Right cardiac atrium (tissue), 5 donors: ENCODE measurements at regions not wholly inside any gene's neighbourhood (a gene's known extent, or its start where the extent isn't known, plus 50 kb on each side); places are given as distances from the start of the nearest gene placed in this dataset.
A peak's percentile ranks its signal among the peaks of the same experiment; 100 is the strongest.

Source experiments
- ATAC-seq, 2 donors: fragments of 200-7000 bp; cut with Tn5 transposase; one replicate each; pipeline versions ENCODE4 v1.8.0 to v1.9.1; 2020; ENCODE audit warnings: moderate library complexity in 2 of 2, mild to moderate bottlenecking in 1 of 2
- DNase-seq, 3 donors: peaks; one replicate each; pipeline ENCODE4 v3.0.0-alpha.2; 2020
- H3K27ac ChIP-seq: one replicate; pipeline ENCODE4 v1.5.1; 2013; ENCODE audit warnings: mild to moderate bottlenecking, low read length, control low read depth, moderate library complexity
- H3K27me3 ChIP-seq: one replicate; pipeline ENCODE4 v1.6.1; 2013; ENCODE audit not compliant: control insufficient read depth, insufficient read depth
- H3K4me1 ChIP-seq: one replicate; pipeline ENCODE4 v1.6.1; 2013; ENCODE audit warnings: low read length; ENCODE audit not compliant: control insufficient read depth, insufficient read depth
- H3K4me3 ChIP-seq: one replicate; pipeline ENCODE4 v1.5.1; 2013; ENCODE audit warnings: low read length, control low read depth
- H3K9me3 ChIP-seq: one replicate; pipeline ENCODE4 v1.6.1; 2013; ENCODE audit warnings: low read length; ENCODE audit not compliant: control insufficient read depth
- WGBS: extraction: QIAGEN DNeasy Blood & Tissue Kit; methylation state at CpG from one replicate; pipeline ENCODE4 v1.1.7; 2013; 5-methylcytosine and 5-hydroxymethylcytosine counted together
- intact Hi-C, 4 donors: fragments of 100-400 bp; cut with DNase I; formaldehyde crosslinking; loops; one replicate each; pipeline versions ENCODE4 v1.11.0 to v1.14.0; 2022 to 2023
- donor health status: healthy with polysubstance abuse.
- donor health status: DM: no; HTN: yes; CAD: no.
- donor health status: DM: no; HTN: no; CAD: no.
- donor health status: DM: no; HTN: yes; CAD: no; lungs with severe emphysema.
- donor health status: DM: yes; HTN: yes; CAD: no.

GRCh38 chr5:120958877-120959485 lies 494.9 kb downstream of the PRR16 start:
- H3K9me3 ChIP-seq: no peaks in the 10 kb centered on the region
- intact Hi-C loops: no loop called here
- DNase-seq (no peak), ATAC-seq (no peak)
- H3K27me3 ChIP-seq: no peaks in the 10 kb centered on the region
- no peak overlapping the region for H3K27ac ChIP-seq
- no peaks in the 10 kb centered on the region for H3K4me1 ChIP-seq
- no peak overlapping the region for H3K4me3 ChIP-seq
- 85% methylated on average over 7 of the region's 7 CpGs for WGBS

DNA sequence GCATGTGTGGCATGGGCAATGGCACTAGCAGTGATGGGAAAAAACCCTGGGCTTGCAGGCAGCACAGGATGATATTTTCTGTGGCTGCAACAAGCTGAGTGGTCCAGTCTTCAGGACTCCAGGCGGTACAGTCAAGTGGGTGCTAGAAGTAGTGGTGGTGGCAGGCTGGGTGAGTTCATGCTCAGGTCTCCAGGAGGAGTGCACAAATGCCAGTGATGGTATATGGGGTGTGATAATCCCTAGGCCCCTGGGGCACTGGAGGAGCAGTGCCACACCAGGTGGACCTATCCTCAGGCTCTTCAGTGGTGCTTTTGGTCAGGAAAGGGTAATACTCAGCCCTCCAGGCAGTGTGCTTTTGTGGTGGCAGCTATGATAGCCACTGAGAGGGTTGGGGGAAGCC lies 496.4 kb downstream of the PRR16 start:
- H3K4me1 ChIP-seq: no peaks in the 10 kb centered on the region
- H3K27ac ChIP-seq: no peak overlapping the region
- H3K4me3 ChIP-seq: no peak overlapping the region
- H3K9me3 ChIP-seq: no peaks in the 10 kb centered on the region
- 85% methylated on average over 1 of the region's 1 CpG for WGBS
- ATAC-seq: peak in 1 of 2 donors; percentile 33
- intact Hi-C loops: no loop called here
- no peak for DNase-seq
- H3K27me3 ChIP-seq: no peaks in the 10 kb centered on the region

DNA sequence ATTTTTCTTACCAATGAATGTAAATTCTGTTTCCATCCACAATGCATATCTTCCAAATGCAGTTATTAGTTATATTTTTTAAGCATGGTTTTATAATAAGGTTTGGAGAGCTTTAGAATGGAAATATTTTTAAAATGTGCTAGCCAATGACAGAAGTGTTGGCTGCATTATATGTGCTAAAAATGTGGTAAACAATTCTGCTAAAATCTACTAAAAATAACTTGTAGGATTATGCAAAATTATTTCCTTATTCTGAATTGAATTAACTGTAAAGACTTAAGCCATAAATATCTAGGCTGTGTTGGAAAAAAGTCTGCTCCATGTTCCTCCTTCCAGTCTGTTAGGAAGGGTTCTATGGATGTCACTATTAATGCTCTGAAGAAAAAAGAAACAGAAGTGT lies 503.3 kb downstream of the PRR16 start:
- ATAC-seq: no peak
- Histone ChIP-seq H3K9me3 (no peaks in the 10 kb centered on the region), H3K27ac (no peak overlapping the region), H3K4me1 (no peaks in the 10 kb centered on the region), H3K27me3 (no peaks in the 10 kb centered on the region), H3K4me3 (no peak overlapping the region)
- intact Hi-C loops: no loop called here
- no peak for DNase-seq

DNA sequence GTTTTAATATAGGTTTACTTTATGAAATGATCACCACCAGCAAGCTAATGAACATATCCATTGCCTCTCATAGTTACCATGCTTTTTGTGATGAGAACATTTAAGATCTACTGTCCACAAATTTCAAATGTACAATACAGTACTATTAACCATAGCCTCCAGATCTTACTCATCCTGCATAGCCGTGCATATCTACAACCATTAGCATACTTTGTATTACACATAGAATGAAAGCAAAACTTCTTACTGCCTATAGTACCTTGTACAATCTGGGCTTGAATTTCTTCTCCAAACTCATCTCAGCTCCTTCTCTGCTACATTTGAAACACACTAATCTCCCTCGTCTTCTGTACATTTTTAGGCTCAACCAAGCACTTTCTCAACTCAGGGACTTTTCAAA lies 510.6 kb downstream of the PRR16 start:
- Histone ChIP-seq H3K4me3 (no peak overlapping the region), H3K4me1 (no peaks in the 10 kb centered on the region), H3K27me3 (no peaks in the 10 kb centered on the region), H3K27ac (no peak overlapping the region), H3K9me3 (no peaks in the 10 kb centered on the region)
- intact Hi-C loops: no loop called here
- ATAC-seq (no peak), DNase-seq (no peak)
- 73% methylated on average over 2 of the region's 2 CpGs for WGBS

DNA sequence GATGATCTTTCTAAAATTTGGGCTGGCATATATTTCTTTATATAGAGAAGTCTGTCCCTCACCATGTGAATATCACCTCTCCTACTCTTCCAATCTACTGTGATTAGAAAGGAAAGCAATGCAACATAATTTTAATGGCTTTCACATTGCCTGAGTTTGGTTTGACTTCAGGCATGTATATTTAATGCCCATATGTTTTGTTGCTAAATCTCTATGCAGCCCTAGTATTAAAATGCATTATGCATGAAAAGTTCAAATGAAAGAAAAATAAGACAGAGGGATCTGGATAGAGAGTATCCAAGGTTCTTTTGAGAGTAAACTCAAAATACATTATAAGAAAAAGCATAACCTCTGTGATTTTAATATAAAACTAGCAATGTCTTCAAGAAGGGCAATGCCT lies 518.3 kb downstream of the PRR16 start:
- no peak for DNase-seq
- no peaks in the 10 kb centered on the region for H3K27me3 ChIP-seq
- H3K9me3 ChIP-seq: no peaks in the 10 kb centered on the region
- no peak overlapping the region for H3K4me3 ChIP-seq
- no peak overlapping the region for H3K27ac ChIP-seq
- H3K4me1 ChIP-seq: no peaks in the 10 kb centered on the region
- intact Hi-C loops: no loop called here
- no peak for ATAC-seq

GRCh38 chr5:120985526-120985925 lies 521.4 kb downstream of the PRR16 start:
- intact Hi-C loops: no loop called here
- no peak for ATAC-seq
- DNase-seq: no peak
- H3K27me3 ChIP-seq: no peaks in the 10 kb centered on the region
- no peak overlapping the region for H3K4me3 ChIP-seq
- no peak overlapping the region for H3K27ac ChIP-seq
- no peaks in the 10 kb centered on the region for H3K9me3 ChIP-seq
- H3K4me1 ChIP-seq: no peaks in the 10 kb centered on the region

- Histone ChIP-seq H3K27me3 (no peaks in the 10 kb centered on the region), H3K4me1 (no peaks in the 10 kb centered on the region), H3K27ac (no peak overlapping the region), H3K9me3 (no peaks in the 10 kb centered on the region), H3K4me3 (no peak overlapping the region)
- 63% methylated on average over 1 of the region's 1 CpG for WGBS
- no peak for ATAC-seq
- intact Hi-C loops: no loop called here
- DNase-seq: no peak
These were observed 524.4 kb downstream of the PRR16 start for GRCh38 chr5:120988491-120988890.

DNA sequence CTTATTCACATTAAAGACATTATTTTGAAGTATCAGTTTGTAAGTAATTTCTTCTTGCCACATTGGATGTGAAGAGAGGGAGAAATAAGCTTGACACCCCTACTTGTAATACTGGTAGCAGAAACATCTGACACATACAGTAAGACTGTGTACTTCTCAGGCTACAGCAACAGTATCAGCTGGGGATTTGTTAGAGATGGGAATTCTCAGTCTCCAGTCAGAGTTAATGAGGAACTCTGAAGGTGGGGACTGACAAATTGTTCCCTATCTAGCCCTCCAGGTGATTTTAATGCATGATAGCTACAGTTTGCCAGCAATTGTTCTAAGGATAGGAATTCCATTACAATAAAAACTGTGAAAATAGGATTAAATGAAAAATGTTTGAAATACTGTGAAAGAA lies 524.8 kb downstream of the PRR16 start:
- Histone ChIP-seq H3K27me3 (no peaks in the 10 kb centered on the region), H3K27ac (no peak overlapping the region), H3K9me3 (no peaks in the 10 kb centered on the region), H3K4me3 (no peak overlapping the region), H3K4me1 (no peaks in the 10 kb centered on the region)
- DNase-seq (no peak), ATAC-seq (no peak)
- intact Hi-C loops: no loop called here

- 83% methylated on average over 2 of the region's 2 CpGs for WGBS
These were observed 527.5 kb downstream of the PRR16 start for GRCh38 chr5:120991569-120991968.

GRCh38 chr5:120994112-120994511 lies 530.0 kb downstream of the PRR16 start:
- Histone ChIP-seq H3K27me3 (no peaks in the 10 kb centered on the region), H3K27ac (no peak overlapping the region), H3K4me1 (no peaks in the 10 kb centered on the region), H3K9me3 (no peaks in the 10 kb centered on the region), H3K4me3 (no peak overlapping the region)
- intact Hi-C loops: no loop called here
- ATAC-seq (no peak), DNase-seq (no peak)
- 80% methylated on average over 1 of the region's 1 CpG for WGBS

More at GRCh38 chr5:120991569-120991968, 527.5 kb downstream of the PRR16 start:
- DNase-seq (no peak), ATAC-seq (no peak)
- Histone ChIP-seq H3K27ac (no peak overlapping the region), H3K4me1 (no peaks in the 10 kb centered on the region), H3K27me3 (no peaks in the 10 kb centered on the region), H3K4me3 (no peak overlapping the region), H3K9me3 (no peaks in the 10 kb centered on the region)
- intact Hi-C loops: no loop called here

DNA sequence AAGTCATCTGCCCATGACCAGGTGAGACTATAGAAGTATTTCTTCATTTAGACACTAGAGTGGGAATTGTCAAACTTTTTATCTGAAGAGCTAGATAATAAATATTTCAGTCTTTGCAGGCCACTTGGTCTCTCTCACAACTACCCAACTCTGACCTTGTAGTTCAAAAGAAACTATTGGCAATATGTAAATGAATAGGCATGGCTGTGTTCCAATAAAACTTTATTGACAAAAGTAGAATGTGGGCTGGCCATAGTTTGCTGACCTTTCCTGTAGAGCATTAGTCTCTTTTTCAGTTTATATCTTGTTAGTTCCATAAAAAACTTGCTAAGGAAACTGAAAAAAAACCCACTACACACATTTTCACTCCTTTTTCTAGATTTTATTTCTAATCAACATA lies 535.5 kb downstream of the PRR16 start:
- no peak for DNase-seq
- Histone ChIP-seq H3K4me3 (no peak overlapping the region), H3K9me3 (no peaks in the 10 kb centered on the region), H3K27me3 (no peaks in the 10 kb centered on the region), H3K27ac (no peak overlapping the region), H3K4me1 (no peaks in the 10 kb centered on the region)
- intact Hi-C loops: no loop called here
- no peak for ATAC-seq

DNA sequence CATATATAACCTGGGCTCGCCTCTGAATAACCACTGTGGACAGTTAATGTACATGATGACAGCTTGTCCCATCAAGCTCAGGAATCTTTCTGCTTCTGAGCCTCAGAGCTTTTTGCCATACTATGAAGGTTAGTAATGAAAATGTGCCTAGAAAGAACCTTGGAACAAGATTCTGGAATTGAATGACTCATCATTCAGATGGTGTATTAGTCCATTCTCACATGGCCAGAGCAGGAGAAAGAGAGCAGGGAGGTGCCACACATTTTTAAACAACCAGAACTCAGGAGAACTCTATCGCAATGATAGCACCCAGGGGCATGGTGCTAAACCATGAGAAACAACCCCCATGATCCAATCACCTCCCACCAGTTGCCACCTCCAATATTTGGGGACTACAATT lies 542.1 kb downstream of the PRR16 start:
- whole genome bisulfite sequencing: 91% methylated on average over 2 of the region's 2 CpGs
- no peak overlapping the region for H3K27ac ChIP-seq
- intact Hi-C loops: no loop called here

More for the DNA sequence above, 542.1 kb downstream of the PRR16 start:
- H3K4me1 ChIP-seq: no peaks in the 10 kb centered on the region
- H3K4me3 ChIP-seq: no peak overlapping the region
- H3K9me3 ChIP-seq: no peaks in the 10 kb centered on the region
- H3K27me3 ChIP-seq: no peaks in the 10 kb centered on the region
- no peak for ATAC-seq
- DNase-seq: no peak
